ENCODE measurements at regions not wholly inside any gene's neighbourhood (a gene's known extent, or its start where the extent isn't known, plus 50 kb on each side); places are given as distances from the start of the nearest gene placed in this dataset.

GRCh38 chr12:82609234-82609914 lies 77.3 kb upstream of the TMTC2 start:
- H4K5ac ChIP-seq (ENCODE audit: low read depth, low read length) = no peak overlapping the region
- no peaks in the 10 kb centered on the region; the same call in 1 of the 2 replicates for H3K9me3 ChIP-seq (ENCODE audit: control insufficient read depth, insufficient read depth, low read length)
- in situ Hi-C loops (cut with MboI; ENCODE audit: low sequenced_read_pairs) = no loop called here
- CTCF ChIA-PET = no interaction called here
- no peak overlapping the region for H2AFZ ChIP-seq (replicated peaks; ENCODE audit: low read length, poor library complexity)
- dilution Hi-C loops (cut with HindIII; ENCODE audit: low sequenced_read_pairs, unreplicated experiment) = no loop called here
- H3K23ac ChIP-seq (ENCODE audit: low read depth, low read length) = no peak overlapping the region
- no CpG with 5 or more reads among the region's 2 CpGs for WGBS, 2 experiments (ENCODE audit: extremely low coverage in 2 of 2, insufficient read length in 1 of 2)
- no peak overlapping the region for H3K14ac ChIP-seq (replicated peaks; ENCODE audit: low read depth, low read length)
- no peak overlapping the region for H3K4me3 ChIP-seq (ENCODE audit: insufficient read depth, low read depth, low read length)
- H3K79me1 ChIP-seq (ENCODE audit: low read depth in 1 of 2, low read length in 2 of 2) = no peaks in the 10 kb centered on the region
- no peaks in the 10 kb centered on the region for H3K27me3 ChIP-seq (ENCODE audit: control insufficient read depth, insufficient read depth, low read length)
- DNase-seq = no peak
- no peaks in the 10 kb centered on the region for H3K36me3 ChIP-seq (ENCODE audit: control insufficient read depth, insufficient read depth, low read length)
- no peak overlapping the region for H2BK15ac ChIP-seq (ENCODE audit: low read depth, low read length)
- H3K4ac ChIP-seq (ENCODE audit: low read depth, low read length) = no peak overlapping the region
- no peak overlapping the region for H3K27ac ChIP-seq (ENCODE audit: insufficient read depth, low read length)
- H2BK120ac ChIP-seq (ENCODE audit: low read depth, low read length) = no peak overlapping the region
- H3K4me2 ChIP-seq (ENCODE audit: low read depth, low read length) = no peak overlapping the region
- no peak overlapping the region for H3K18ac ChIP-seq (ENCODE audit: low read depth, low read length)
- POLR2A ChIA-PET (ENCODE audit: unreplicated experiment) = no interaction called here
- H4K91ac ChIP-seq (ENCODE audit: insufficient read depth, low read depth, low read length) = no peak overlapping the region
- ATAC-seq (ENCODE audit: low read depth) = no peak
- TF ChIP-seq CHD1 (IDR thresholded peaks at IDR 0.05; ENCODE audit: low read depth, low read length) (no peak), POLR2A (IDR thresholded peaks at IDR 0.05; ENCODE audit: low read depth, low read length) (no peak), BHLHE40 (IDR thresholded peaks at IDR 0.05; ENCODE audit: low read depth, low read length) (no peak), FOS (IDR thresholded peaks at IDR 0.05; ENCODE audit: low read depth, low read length) (no peak), RFX5 (IDR thresholded peaks at IDR 0.05; ENCODE audit: low read depth, low read length) (no peak), CEBPB (IDR thresholded peaks at IDR 0.05; ENCODE audit: low read depth, low read length) (no peak), MAFK (IDR thresholded peaks at IDR 0.05; ENCODE audit: low read depth, low read length) (no peak), USF2 (IDR thresholded peaks at IDR 0.05; ENCODE audit: low read depth, low read length) (no peak), RAD21 (IDR thresholded peaks at IDR 0.05; ENCODE audit: low read length) (no peak), MXI1 (IDR thresholded peaks at IDR 0.05; ENCODE audit: borderline replicate concordance, low read depth, low read length) (no peak), RCOR1 (IDR thresholded peaks at IDR 0.05; ENCODE audit: insufficient replicate concordance, low read length) (no peak)
- no peak overlapping the region for H3K9ac ChIP-seq (ENCODE audit: low read depth, low read length)
- BruUV-seq (replicated peaks) = no TSS peak
- H3K4me1 ChIP-seq (ENCODE audit: control insufficient read depth, insufficient read depth, low read length) = no peaks in the 10 kb centered on the region
- H3K56ac ChIP-seq (ENCODE audit: extremely low read depth, insufficient read depth, low read length) = no peak overlapping the region
- H2BK20ac ChIP-seq (ENCODE audit: low read depth, low read length) = no peak overlapping the region
- H2AK9ac ChIP-seq (replicated peaks; ENCODE audit: low read depth, low read length, poor library complexity) = no peak overlapping the region
- H3K9me1 ChIP-seq (ENCODE audit: insufficient read depth, low read length) = no peaks in the 10 kb centered on the region
- H4K20me1 ChIP-seq (ENCODE audit: insufficient read depth, low read length) = no peaks in the 10 kb centered on the region
- no peak overlapping the region for H4K8ac ChIP-seq (ENCODE audit: low read depth in 2 of 2, low read length in 2 of 2)
- no peak overlapping the region for H2BK5ac ChIP-seq (ENCODE audit: low read depth, low read length, poor library complexity, severe bottlenecking)
- intact Hi-C loops (cut with micrococcal nuclease) = no loop called here
- H2AK5ac ChIP-seq (ENCODE audit: low read depth, low read length) = no peak overlapping the region
